ENCODE measurements at regions not wholly inside any gene's neighbourhood (a gene's known extent, or its start where the extent isn't known, plus 50 kb on each side); places are given as distances from the start of the nearest gene placed in this dataset.

GRCh38 chrX:2581296-2581695 lies 80.5 kb upstream of the DHRSX start:
- H3K4me3 ChIP-seq (ENCODE audit: low read depth, low read length): no peak overlapping the region
- TF ChIP-seq CTCF (IDR thresholded peaks at IDR 0.05; ENCODE audit: insufficient read depth, low read length): no peak
- DNase-seq (ENCODE audit: low read depth): no peak

- no peak for TF ChIP-seq CTCF (IDR thresholded peaks at IDR 0.05; ENCODE audit: insufficient read depth, low read length)
- H3K4me3 ChIP-seq (ENCODE audit: low read depth, low read length): no peak overlapping the region
- no peak for DNase-seq (ENCODE audit: low read depth)
Observed at GRCh38 chrX:2578864-2579263, 78.1 kb upstream of the DHRSX start.

DNA sequence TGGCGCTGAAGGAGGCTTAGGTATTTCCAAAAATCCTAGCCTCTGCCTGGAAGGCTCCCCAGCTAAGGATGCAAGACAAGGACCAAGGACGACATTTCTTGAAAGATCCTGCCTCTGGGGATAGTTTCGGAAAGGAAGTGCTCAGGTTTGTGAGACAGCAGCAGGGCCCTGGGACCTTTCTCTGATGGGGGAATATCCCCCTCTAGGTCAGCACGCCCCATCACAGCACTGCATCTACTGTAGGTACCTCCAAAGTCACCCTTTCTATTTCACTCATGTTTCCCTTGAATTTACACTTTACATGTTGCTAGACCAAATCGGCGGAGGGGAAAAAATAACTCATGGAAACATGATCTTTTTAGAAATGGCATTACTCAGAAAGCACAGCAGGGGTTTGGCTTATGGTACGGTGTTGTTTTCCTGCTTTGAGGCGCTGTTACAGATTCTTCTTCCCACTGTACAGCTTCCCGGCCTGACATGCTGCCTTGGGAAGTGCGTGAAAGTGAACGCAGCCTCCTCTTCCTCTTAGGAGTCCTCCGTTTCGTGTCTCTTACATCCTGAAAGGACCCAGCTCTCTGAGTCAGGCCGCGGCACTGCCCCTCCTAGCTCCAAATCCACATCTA lies 77.2 kb upstream of the DHRSX start:
- TF ChIP-seq CTCF (IDR thresholded peaks at IDR 0.05; ENCODE audit: insufficient read depth, low read length): no peak
- no peak overlapping the region for H3K4me3 ChIP-seq (ENCODE audit: low read depth, low read length)
- no peak for DNase-seq (ENCODE audit: low read depth)

DNA sequence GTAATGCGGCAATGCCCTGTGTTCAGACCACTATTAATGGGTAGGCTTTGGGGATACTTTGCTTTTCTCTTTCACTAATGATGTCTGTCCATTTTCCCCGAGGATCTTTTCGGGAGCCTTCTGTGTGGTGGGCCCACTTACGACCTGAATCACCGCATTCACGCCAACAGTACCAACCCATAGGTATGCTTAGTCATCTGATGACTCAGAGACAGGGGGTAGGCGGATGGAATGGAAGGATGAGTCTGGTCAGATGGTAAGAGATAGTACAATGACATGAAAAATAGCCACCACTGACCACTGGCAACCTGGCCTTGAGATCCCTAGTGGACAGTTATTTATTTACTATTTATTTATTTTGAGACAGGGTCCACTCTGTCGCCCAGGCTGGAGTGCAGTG lies 76.0 kb upstream of the DHRSX start:
- H3K4me3 ChIP-seq (ENCODE audit: low read depth, low read length): no peak overlapping the region
- no peak for DNase-seq (ENCODE audit: low read depth)
- TF ChIP-seq CTCF (IDR thresholded peaks at IDR 0.05; ENCODE audit: insufficient read depth, low read length): no peak

- no peak for DNase-seq (ENCODE audit: low read depth)
- TF ChIP-seq CTCF (IDR thresholded peaks at IDR 0.05; ENCODE audit: insufficient read depth, low read length): no peak
- H3K4me3 ChIP-seq (ENCODE audit: low read depth, low read length): no peak overlapping the region
Observed at GRCh38 chrX:2574271-2574670, 73.5 kb upstream of the DHRSX start.

DNA sequence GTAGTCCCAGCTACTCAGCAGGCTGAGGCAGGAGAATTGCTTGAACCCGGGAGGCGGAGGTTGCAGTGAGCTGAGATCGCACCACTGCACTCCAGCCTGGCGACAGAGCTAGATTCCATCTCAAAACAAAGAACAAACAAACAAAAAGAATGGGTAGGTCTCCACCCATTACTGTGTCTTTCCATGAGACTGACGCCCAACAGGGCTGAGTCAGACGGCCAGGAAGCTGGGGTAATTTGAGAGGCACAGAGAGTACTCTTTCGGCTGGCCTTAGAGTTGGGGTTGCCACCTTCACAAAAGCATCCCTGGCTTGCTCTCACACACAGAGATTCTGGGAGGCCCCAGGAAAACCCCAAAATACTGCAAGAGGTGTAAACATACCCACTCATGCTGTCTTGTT lies 72.0 kb upstream of the DHRSX start:
- no peak for TF ChIP-seq CTCF (IDR thresholded peaks at IDR 0.05; ENCODE audit: insufficient read depth, low read length)
- H3K4me3 ChIP-seq (ENCODE audit: low read depth, low read length): no peak overlapping the region
- no peak for DNase-seq (ENCODE audit: low read depth)

DNA sequence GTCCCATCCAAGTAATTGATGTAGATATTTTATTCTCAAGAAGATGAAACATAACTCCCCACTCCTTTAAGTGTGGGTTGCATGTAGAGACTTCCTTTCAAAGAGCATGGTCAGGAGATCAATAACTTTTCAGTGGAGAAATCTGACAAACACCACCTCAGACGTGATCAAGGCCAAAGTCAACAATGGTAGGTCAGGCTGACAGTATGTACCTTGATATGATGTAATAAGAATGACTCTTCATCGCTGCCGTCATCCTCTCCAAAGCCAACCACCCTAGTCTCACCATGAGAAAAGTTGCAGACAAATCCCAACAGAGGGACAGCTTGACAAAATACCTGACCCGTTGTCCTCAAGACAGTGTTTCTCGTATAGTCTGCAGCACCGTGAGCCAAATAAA lies 67.3 kb upstream of the DHRSX start:
- no peak for TF ChIP-seq CTCF (IDR thresholded peaks at IDR 0.05; ENCODE audit: insufficient read depth, low read length)

More for the DNA sequence above, 67.3 kb upstream of the DHRSX start:
- no peak for DNase-seq (ENCODE audit: low read depth)
- H3K4me3 ChIP-seq (ENCODE audit: low read depth, low read length): no peak overlapping the region
